ENCODE measurements at regions not wholly inside any gene's neighbourhood (a gene's known extent, or its start where the extent isn't known, plus 50 kb on each side); places are given as distances from the start of the nearest gene placed in this dataset.
"Not testable (repeated sequence)": the region's sequence is repeated elsewhere in the genome, so short reads cannot be mapped to it uniquely, and the experiment has no call there.

GRCh38 chr7:125181569-125182267, 252.1 kb upstream of the POT1 start:
- H3K27ac ChIP-seq (ENCODE audit: low read length); H3K9me3 ChIP-seq (ENCODE audit: control insufficient read depth, low read length); ATAC-seq; intact Hi-C loops (cut with DNase I); H3K4me1 ChIP-seq (ENCODE audit: control insufficient read depth, insufficient read depth, low read length); H3K4me3 ChIP-seq (ENCODE audit: low read length); H3K27me3 ChIP-seq (ENCODE audit: control insufficient read depth, insufficient read depth): not testable (repeated sequence)
- peak in 1 of 3 donors; percentile 10 for DNase-seq
- WGBS: 89% methylated on average over 25 of the region's 26 CpGs

- 85% methylated on average over 2 of the region's 2 CpGs for WGBS
- Histone ChIP-seq H3K27ac (ENCODE audit: low read length) (no peak overlapping the region), H3K4me1 (ENCODE audit: control insufficient read depth, insufficient read depth, low read length) (no peaks in the 10 kb centered on the region), H3K27me3 (ENCODE audit: control insufficient read depth, insufficient read depth) (no peaks in the 10 kb centered on the region), H3K9me3 (ENCODE audit: control insufficient read depth, low read length) (no peaks in the 10 kb centered on the region), H3K4me3 (ENCODE audit: low read length) (no peak overlapping the region)
- DNase-seq (no peak), ATAC-seq (no peak)
- intact Hi-C loops (cut with DNase I): no loop called here
Observed at GRCh38 chr7:125173571-125173970, 243.9 kb upstream of the POT1 start.

GRCh38 chr7:125169088-125169487, 239.5 kb upstream of the POT1 start:
- 98% methylated on average over 1 of the region's 1 CpG for WGBS

GRCh38 chr7:125154930-125155329, 225.3 kb upstream of the POT1 start:
- DNase-seq (no peak), ATAC-seq (no peak)
- Histone ChIP-seq H3K27me3 (ENCODE audit: control insufficient read depth, insufficient read depth) (no peaks in the 10 kb centered on the region), H3K4me1 (ENCODE audit: control insufficient read depth, insufficient read depth, low read length) (no peaks in the 10 kb centered on the region), H3K9me3 (ENCODE audit: control insufficient read depth, low read length) (no peaks in the 10 kb centered on the region), H3K27ac (ENCODE audit: low read length) (no peak overlapping the region), H3K4me3 (ENCODE audit: low read length) (no peak overlapping the region)
- WGBS: 80% methylated on average over 1 of the region's 1 CpG
- intact Hi-C loops (cut with DNase I): no loop called here

More at GRCh38 chr7:125169088-125169487, 239.5 kb upstream of the POT1 start:
- intact Hi-C loops (cut with DNase I): no loop called here
- Histone ChIP-seq H3K9me3 (ENCODE audit: control insufficient read depth, low read length) (no peaks in the 10 kb centered on the region), H3K27ac (ENCODE audit: low read length) (no peak overlapping the region), H3K4me1 (ENCODE audit: control insufficient read depth, insufficient read depth, low read length) (no peaks in the 10 kb centered on the region), H3K27me3 (ENCODE audit: control insufficient read depth, insufficient read depth) (no peaks in the 10 kb centered on the region), H3K4me3 (ENCODE audit: low read length) (no peak overlapping the region)
- ATAC-seq (no peak), DNase-seq (no peak)

GRCh38 chr7:125149151-125149550, 219.5 kb upstream of the POT1 start:
- no peak overlapping the region for H3K4me3 ChIP-seq (ENCODE audit: low read length)
- H3K9me3 ChIP-seq (ENCODE audit: control insufficient read depth, low read length): no peaks in the 10 kb centered on the region
- WGBS: 57% methylated on average over 1 of the region's 1 CpG
- no peak for ATAC-seq
- H3K27ac ChIP-seq (ENCODE audit: low read length): no peak overlapping the region
- DNase-seq: no peak
- intact Hi-C loops (cut with DNase I): no loop called here
- H3K27me3 ChIP-seq (ENCODE audit: control insufficient read depth, insufficient read depth): no peaks in the 10 kb centered on the region
- no peaks in the 10 kb centered on the region for H3K4me1 ChIP-seq (ENCODE audit: control insufficient read depth, insufficient read depth, low read length)

- no peak overlapping the region for H3K4me3 ChIP-seq (ENCODE audit: low read length)
- no peak overlapping the region for H3K27ac ChIP-seq (ENCODE audit: low read length)
- DNase-seq: no peak
- H3K27me3 ChIP-seq (ENCODE audit: control insufficient read depth, insufficient read depth): no peaks in the 10 kb centered on the region
- WGBS: 34% methylated on average over 2 of the region's 2 CpGs
- H3K4me1 ChIP-seq (ENCODE audit: control insufficient read depth, insufficient read depth, low read length): no peaks in the 10 kb centered on the region
- intact Hi-C loops (cut with DNase I): no loop called here
- no peaks in the 10 kb centered on the region for H3K9me3 ChIP-seq (ENCODE audit: control insufficient read depth, low read length)
- ATAC-seq: no peak
Observed at GRCh38 chr7:125147047-125147446, 217.4 kb upstream of the POT1 start.

- Histone ChIP-seq H3K9me3 (ENCODE audit: control insufficient read depth, low read length) (no peaks in the 10 kb centered on the region), H3K27ac (ENCODE audit: low read length) (no peak overlapping the region), H3K27me3 (ENCODE audit: control insufficient read depth, insufficient read depth) (no peaks in the 10 kb centered on the region), H3K4me1 (ENCODE audit: control insufficient read depth, insufficient read depth, low read length) (no peaks in the 10 kb centered on the region), H3K4me3 (ENCODE audit: low read length) (no peak overlapping the region)
- DNase-seq (no peak), ATAC-seq (no peak)
- intact Hi-C loops (cut with DNase I): no loop called here
- WGBS: 50% methylated on average over 2 of the region's 2 CpGs
Observed at GRCh38 chr7:125136755-125137532, 207.3 kb upstream of the POT1 start.

GRCh38 chr7:125136341-125136740, 206.7 kb upstream of the POT1 start:
- H3K27me3 ChIP-seq (ENCODE audit: control insufficient read depth, insufficient read depth): no peaks in the 10 kb centered on the region
- no peaks in the 10 kb centered on the region for H3K9me3 ChIP-seq (ENCODE audit: control insufficient read depth, low read length)
- ATAC-seq (no peak), DNase-seq (no peak)
- 0% methylated on average over 1 of the region's 1 CpG for WGBS
- H3K4me3 ChIP-seq (ENCODE audit: low read length): no peak overlapping the region
- H3K4me1 ChIP-seq (ENCODE audit: control insufficient read depth, insufficient read depth, low read length): no peaks in the 10 kb centered on the region
- H3K27ac ChIP-seq (ENCODE audit: low read length): no peak overlapping the region
- intact Hi-C loops (cut with DNase I): no loop called here

GRCh38 chr7:125130173-125130572, 200.5 kb upstream of the POT1 start:
- no peak for ATAC-seq
- H3K4me3 ChIP-seq (ENCODE audit: low read length): no peak overlapping the region
- H3K4me1 ChIP-seq (ENCODE audit: control insufficient read depth, insufficient read depth, low read length): no peaks in the 10 kb centered on the region
- no peaks in the 10 kb centered on the region for H3K27me3 ChIP-seq (ENCODE audit: control insufficient read depth, insufficient read depth)
- no peak overlapping the region for H3K27ac ChIP-seq (ENCODE audit: low read length)
- no peaks in the 10 kb centered on the region for H3K9me3 ChIP-seq (ENCODE audit: control insufficient read depth, low read length)
- no peak for DNase-seq
- 51% methylated on average over 1 of the region's 1 CpG for WGBS
- intact Hi-C loops (cut with DNase I): no loop called here

GRCh38 chr7:125127304-125127703, 197.7 kb upstream of the POT1 start:
- 87% methylated on average over 4 of the region's 4 CpGs for WGBS
- DNase-seq: no peak
- H3K27ac ChIP-seq (ENCODE audit: low read length): no peak overlapping the region
- no peaks in the 10 kb centered on the region for H3K4me1 ChIP-seq (ENCODE audit: control insufficient read depth, insufficient read depth, low read length)
- intact Hi-C loops (cut with DNase I): no loop called here
- no peak for ATAC-seq
- no peaks in the 10 kb centered on the region for H3K27me3 ChIP-seq (ENCODE audit: control insufficient read depth, insufficient read depth)
- no peaks in the 10 kb centered on the region for H3K9me3 ChIP-seq (ENCODE audit: control insufficient read depth, low read length)
- no peak overlapping the region for H3K4me3 ChIP-seq (ENCODE audit: low read length)

- intact Hi-C loops (cut with DNase I): no loop called here
- H3K27me3 ChIP-seq (ENCODE audit: control insufficient read depth, insufficient read depth): no peaks in the 10 kb centered on the region
- H3K27ac ChIP-seq (ENCODE audit: low read length): no peak overlapping the region
- ATAC-seq (no peak), DNase-seq (no peak)
- H3K9me3 ChIP-seq (ENCODE audit: control insufficient read depth, low read length): no peaks in the 10 kb centered on the region
- H3K4me1 ChIP-seq (ENCODE audit: control insufficient read depth, insufficient read depth, low read length): no peaks in the 10 kb centered on the region
- H3K4me3 ChIP-seq (ENCODE audit: low read length): no peak overlapping the region
- WGBS: 43% methylated on average over 1 of the region's 1 CpG
Observed at GRCh38 chr7:125126376-125126775, 196.8 kb upstream of the POT1 start.
